GM21447 (cell line): ENCODE measurements at regions not wholly inside any gene's neighbourhood (a gene's known extent, or its start where the extent isn't known, plus 50 kb on each side); places are given as distances from the start of the nearest gene placed in this dataset.

ENCODE experiments used
- ATAC-seq: cut with Tn5 transposase; IDR thresholded peaks from one replicate; pipeline ENCODE4 v1.9.1; 2021; ENCODE audit not compliant: unreplicated experiment

DNA sequence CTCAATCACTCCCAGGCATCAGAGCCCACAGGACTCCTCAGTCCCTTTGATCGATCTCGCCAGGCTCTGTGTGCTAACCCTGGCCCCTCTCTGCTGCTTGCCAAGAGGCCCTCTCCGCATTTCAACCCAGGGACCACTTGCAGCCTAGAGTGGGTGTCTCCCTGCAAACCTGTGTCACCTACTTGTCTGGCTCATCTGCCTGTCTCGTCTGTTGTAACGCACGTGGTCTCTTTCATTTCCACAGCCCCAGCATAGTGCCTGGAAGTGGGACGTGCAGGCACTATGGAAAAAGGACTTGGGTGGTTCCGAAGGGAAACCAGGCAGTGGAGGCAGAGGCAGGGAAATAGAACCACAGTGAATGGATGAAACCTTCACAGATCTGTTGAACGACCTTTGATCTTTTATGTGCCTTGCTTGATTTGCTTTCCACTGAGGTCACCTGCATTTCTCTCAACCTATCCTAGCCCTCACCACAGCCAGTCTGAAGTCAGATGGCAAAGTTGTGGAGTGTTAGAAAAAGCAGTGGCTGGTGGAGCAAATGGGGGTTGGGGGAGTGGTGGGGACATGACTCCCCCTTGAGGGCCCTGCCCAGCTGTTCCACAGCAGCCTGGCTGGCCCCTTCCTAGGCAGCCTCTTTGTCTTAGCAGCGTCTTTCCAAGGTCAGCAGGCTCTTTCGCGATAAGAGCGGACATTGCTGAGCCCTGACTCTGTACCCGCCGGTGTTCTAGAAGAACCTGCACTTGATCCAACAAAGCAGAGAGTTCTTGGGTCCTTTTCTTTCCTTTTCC lies 55.8 kb upstream of the TAGAP start:
- ATAC-seq, result no peak

DNA sequence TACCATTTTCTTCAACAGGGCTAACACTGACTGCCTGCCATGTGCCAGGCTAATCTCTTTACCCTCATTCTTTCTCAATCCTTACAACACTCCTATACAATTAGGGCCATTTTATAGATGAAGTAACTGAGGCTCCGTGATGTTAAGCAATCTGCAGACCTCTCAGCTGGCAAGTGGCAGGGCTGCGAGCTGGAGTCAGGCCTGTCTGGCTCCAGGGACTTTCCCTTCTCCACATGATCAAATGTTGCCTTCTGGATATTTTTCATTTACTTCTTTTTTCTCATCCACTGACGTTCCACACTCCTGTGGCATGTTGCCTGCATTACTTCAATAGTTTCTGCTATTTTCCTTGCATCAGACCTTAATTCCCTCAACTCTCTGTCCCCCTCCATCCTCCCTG lies 55.2 kb upstream of the TAGAP start:
- ATAC-seq, result no peak

DNA sequence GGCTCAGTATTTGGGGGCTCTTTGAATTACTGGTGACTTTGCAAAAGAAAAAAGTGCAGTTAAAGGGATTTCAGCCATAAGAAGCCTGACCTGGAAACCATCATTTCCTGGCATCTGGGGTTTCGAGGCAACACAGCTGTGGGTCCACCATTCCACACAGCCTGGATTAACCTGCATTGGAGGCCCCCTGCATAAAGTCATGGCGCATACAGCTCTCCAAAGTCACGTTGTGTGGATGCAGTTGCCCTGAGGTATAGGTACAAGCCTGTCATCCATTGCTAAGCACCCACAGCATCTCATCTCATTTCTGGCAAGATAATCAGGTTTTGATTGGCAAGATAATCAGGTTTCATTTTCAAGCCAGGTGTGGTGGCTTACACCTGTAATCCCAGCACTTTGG lies 54.5 kb upstream of the TAGAP start:
- ATAC-seq, result no peak

DNA sequence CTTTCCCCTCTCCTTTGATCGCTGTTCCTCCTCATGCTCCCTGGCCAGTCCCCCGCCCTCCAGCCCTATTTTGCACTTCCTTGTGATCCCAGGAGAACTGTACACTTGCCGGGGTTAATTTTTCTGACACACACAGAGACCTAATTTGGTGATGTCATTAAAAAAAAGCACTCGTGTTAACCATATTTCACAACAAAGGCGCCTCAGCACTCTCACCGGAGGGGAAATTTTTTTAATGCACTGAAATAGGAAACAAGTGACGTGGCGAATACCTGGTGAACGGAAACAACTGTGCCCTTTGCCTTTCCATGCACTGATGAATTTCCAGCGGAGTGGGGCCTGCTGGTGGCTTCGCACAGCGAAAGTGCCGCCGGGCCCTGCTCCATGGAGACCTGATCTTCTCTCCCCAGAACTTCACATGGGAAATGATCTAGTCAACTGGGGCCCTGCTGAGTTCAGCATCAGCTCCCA lies 53.9 kb upstream of the TAGAP start:
- peak; percentile 56 for ATAC-seq

DNA sequence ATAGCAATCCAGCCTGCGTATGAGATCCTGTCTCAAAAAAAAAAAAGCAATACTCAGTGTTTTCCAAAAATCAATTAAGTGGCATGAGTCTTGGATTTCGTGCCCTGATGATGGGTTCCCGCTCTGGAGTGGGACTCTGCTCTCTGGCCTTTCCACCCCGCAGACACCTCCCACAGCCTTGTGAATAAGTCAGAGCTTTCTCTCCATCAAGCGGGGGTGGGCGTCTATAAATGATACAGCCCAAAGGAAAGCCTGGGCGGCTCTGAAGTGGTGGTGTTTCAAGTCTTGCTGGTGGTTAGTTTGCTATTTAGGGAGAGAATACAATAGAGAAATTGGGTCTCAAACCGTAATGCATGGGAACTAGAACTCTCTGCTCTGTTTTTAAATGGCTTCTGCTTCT lies 52.5 kb upstream of the TAGAP start:
- ATAC-seq, result no peak

DNA sequence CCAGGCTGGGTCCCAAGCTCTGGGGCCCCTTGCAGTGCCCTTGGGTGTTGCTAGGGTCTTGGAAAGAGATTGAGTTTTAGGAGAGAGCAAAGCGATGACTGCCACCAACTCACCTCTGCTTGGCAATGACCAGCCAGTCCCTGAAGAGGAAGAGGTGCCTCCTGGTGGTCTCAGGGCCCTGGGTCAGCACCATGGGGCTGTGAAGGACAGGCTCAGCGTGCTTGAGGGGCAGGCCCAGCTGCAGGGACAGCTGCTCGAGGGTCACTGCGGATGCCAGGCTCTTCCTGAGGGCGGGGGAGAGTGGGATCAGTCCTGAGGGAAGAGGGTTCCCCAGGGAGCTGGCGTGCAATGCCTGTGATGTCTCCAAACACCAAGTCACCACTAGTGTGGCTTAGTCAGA lies 50.8 kb upstream of the TAGAP start:
- ATAC-seq, result no peak

DNA sequence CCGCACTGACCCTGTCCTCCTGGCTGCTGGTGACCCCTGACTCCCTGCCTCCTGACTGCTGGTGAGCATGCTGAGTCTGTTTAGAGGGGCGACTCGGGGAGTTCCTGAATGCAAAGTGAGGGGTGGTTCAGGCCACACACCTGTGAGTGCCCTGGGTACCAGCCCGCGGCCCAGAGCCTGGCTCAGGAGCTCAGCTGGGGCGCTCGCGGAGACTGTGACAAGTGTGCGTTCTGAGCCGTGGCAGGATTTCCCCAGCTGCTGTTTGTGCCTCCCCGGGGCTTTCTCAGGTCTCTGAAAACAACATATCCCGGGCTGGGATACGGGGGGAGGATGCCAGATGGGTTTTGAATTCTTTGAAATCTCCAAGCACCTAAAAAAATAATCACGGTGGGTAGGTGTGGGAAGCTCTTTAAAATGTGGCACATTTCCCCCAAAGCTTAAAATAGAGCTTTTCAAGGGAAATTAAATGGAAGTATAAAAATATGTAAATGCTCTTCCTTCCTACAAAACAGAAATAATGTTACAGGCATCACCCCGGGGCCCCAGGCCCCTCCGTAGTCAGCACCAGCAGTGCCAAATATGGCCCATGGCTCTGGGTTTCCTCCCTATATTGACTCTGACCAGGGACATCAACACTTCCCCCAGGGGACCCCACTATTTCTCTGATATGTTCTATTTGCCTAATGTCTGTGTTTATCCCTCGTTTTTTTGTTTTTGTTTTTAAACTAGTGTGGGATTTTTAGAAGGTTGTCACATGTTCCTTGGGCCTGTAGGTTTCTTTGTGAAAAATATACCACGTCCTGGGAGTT lies 49.9 kb upstream of the TAGAP start:
- no peak for ATAC-seq
